ENCODE measurements at regions not wholly inside any gene's neighbourhood (a gene's known extent, or its start where the extent isn't known, plus 50 kb on each side); places are given as distances from the start of the nearest gene placed in this dataset.
"Not testable (repeated sequence)": the region's sequence is repeated elsewhere in the genome, so short reads cannot be mapped to it uniquely, and the experiment has no call there.

GRCh38 chr10:43939389-43939938 is 290.8 kb upstream of the ZNF32 start:
- DNase-seq (ENCODE audit: low read depth), result no peak

- no peak for DNase-seq (ENCODE audit: low read depth)
Observed at GRCh38 chr10:43938810-43939209, 290.1 kb upstream of the ZNF32 start.

DNA sequence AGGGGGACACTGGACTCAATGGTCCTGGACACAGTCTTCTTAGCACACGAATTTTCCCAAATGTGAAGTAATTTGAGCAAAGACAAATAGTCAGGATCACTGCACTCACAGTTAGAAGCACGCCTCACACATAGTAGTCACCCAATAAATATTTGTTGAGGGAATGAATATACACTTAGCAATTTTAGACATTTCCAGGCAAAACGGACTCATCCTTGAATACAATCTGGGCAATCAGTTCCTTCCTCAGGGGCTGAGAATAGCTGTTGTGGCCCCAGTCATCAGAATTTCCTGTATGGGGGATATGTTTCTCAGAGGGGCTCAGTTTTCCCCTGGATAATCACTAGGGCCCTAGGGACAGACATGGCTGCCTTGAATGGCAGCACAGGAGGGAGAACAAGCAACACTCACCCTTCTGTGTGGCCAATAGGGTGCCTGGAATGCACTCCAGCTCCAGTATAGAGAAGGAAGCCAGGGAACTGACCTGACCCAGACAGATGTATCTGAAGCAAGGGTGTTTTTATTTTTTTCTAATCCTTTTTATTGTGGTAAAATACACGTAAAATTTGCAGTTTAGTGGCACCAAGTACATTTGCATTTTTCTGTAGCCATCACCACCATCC is 282.7 kb upstream of the ZNF32 start:
- DNase-seq (ENCODE audit: low read depth), result peak; percentile 87

DNA sequence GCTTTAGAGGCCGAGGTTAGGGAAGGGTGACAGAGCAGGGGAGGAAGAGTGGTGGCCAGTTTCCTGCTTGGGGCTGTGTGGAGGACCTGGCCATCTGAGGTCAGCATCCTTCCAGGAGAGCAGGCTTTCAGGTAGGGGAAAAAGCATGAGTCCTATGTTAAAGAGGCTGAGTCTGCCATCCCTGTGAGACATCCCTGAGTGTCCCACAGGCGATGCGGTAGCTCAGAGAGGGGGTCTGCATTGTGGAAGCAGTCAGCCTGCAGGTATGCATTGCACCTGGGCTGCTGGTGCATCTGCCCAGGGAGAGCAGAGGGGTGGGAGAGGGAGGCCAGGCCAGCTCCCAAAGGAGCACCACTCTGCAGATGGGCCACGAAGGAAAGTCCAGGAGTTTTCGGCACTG is 282.1 kb upstream of the ZNF32 start:
- no peak for DNase-seq (ENCODE audit: low read depth)

DNA sequence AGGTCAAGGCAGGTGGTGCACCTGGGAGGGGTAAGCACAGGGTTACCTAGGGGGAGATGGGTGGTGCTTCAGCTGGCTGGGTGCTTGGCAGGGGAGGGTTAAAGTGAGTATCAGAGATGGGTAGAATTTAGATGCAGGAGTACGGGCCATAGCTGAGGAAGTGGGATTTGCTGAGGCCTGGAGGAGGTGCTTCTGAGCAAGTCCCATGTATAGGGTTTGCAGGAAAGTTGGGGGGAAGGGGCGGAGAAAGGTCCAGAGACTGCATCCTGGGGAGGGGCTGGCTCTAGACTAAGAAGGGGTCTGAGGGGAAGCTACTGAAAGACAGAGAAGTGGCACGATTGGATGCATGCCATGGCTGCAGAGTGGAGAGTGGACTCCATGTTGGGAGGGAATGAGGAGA is 281.6 kb upstream of the ZNF32 start:
- no peak for DNase-seq (ENCODE audit: low read depth)

GRCh38 chr10:43929122-43929521 is 280.4 kb upstream of the ZNF32 start:
- no peak for DNase-seq (ENCODE audit: low read depth)

DNA sequence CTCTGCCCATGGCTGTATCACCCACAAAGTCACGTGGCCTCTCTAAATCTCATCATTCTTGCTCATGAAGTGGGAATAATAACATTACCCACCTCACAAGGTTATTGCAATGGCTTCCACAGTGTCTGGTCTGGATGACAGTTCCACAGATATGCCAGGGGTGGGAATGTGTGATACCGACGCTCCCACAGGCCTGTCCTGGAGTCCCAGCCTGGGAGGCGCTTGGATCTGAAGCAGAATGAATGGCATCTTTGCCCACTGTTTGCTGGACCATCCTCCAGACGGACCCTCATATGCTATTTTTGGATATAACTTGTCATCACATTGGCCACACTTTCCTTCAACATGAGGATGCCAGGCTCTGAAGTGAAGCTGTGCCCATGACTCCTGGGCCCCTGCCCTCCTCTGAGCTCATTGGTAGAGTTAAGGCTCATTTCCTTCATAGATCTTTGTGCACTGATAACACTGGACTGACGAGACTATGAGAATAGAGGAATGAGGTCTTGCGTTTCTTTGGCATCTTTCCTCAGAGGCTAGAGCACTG is 279.8 kb upstream of the ZNF32 start:
- DNase-seq (ENCODE audit: low read depth), result no peak

DNA sequence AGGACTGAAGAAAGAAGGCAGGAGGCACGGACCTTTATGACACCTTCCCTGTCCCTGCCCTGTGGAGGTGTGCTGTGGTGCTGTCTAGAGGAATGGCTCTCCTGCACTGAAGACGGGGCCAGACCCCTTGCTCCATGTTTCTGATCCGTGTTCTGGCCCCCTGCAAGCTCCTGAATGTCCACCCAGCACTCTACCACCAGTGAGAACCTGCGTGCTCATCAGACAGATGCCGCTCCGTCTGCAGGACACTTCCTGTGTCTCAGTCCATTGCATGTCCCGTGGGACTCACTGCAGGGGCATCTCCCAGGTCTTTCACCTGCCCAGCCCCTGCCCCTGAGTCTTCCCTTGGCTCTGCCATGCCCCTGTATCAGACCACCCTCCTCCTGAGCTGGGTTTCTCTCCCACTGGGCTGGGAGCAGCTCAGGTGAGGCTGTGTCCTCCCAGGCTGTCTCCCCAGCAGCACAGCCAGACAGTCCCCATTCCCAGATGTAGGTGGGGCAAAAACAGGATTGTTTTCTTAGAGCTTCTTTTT is 278.3 kb upstream of the ZNF32 start:
- no peak for DNase-seq (ENCODE audit: low read depth)

- no peak for DNase-seq (ENCODE audit: low read depth)
Observed at GRCh38 chr10:43926371-43926770, 277.7 kb upstream of the ZNF32 start.

- DNase-seq (ENCODE audit: low read depth), result no peak
Observed at GRCh38 chr10:43925793-43926192, 277.1 kb upstream of the ZNF32 start.

DNA sequence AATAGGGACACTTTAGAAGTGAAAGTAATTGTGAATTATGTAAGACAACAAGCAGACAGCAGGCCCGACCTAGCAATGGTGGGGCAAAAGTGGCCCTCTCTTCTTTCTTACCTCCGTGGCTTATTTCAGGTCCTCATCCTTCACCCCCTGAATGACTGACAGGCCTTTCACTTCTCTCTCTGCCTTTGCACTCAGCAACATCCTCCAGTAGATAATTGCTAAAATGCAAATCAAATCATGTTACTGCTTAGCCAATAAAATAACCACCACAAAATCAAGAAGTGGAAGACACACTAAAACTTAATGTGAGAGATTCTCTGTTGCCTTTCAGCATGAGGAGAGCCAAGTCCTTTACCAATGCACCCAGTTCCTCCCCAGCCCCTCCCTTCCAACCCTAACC is 274.6 kb upstream of the ZNF32 start:
- DNase-seq (ENCODE audit: low read depth), result no peak

DNA sequence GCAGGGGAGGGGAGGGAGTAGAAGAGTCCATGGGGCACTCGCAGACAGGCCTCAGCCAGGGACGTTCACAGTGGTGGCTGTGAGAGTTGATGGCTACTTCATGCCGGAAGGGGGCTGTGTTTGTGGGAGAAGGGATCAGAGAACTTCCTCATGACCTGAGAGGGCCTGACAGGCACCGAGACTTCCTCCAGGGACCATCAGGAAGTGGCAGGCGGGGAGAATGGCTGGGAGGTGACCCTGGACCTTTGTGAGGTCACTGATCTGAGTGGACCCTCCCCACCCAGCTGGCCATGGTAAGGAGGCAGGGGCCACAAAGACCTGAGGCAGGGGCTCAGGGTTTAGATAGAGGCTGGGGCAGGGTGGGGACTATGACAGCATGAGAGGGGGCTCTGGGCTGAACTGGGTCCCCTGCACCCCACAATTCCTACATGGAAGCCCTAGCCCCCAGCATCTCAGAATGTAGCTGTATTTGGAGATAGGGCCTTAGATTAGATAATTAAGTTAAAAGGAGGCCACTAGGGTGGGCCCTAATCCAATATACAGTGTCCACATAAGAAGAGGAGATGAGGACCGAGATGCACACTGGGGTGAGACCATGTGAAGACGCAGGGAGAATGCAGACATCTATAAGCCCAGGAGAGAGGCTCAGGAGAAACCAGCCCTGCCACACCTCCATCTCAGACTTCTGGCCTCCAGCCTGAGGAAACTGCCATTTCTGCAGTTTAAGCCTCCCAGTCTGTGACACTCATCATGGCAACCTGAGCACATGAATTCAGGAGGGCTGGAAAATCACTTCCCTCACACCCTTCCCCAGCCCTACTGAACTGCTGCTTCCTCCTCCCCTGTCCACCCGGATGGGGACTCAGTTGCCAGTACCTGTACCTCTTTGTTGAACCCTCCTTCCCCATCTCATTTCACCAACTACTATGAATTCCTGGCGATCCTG is 273.9 kb upstream of the ZNF32 start:
- no peak for DNase-seq (ENCODE audit: low read depth)

DNA sequence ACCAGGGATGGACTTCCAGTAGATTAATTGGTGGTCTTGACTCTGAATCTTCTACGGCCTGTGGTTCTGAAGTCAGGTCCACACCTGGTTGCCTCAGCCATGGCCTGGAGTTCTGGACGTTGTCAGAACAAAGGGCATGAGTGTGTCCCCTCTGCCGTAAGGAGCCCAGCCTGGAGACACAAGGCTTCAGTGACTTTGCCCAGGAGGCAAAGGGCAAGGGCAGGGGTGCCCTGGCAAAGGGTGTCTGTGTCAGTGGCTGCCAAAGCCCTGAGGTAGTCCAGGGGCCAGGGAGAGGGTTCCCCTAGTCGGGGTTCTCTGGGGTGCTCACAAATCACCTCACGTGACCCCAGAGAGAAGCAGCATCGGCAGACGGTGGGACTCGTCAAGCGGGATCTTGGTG is 273.2 kb upstream of the ZNF32 start:
- no peak for DNase-seq (ENCODE audit: low read depth)

DNA sequence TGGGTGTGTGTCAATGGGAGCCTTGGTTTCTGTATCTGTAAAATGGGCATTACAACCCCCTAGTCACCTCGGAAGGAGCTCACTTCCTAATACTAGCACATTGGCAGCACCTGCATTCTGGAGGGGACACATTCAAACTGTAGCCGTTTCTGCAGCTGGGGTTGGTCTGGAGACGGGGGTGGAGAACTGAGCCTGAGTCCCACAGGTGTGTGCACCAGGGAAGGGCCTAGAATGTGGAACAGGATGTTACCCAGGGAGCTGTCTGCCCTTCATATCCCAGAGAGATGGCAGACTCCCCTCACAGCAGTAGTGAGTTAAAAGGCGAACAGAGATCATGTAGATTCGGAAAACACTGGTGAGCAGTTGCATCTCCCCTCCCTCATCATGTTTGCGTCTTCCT is 272.8 kb upstream of the ZNF32 start:
- DNase-seq (ENCODE audit: low read depth), result no peak

DNA sequence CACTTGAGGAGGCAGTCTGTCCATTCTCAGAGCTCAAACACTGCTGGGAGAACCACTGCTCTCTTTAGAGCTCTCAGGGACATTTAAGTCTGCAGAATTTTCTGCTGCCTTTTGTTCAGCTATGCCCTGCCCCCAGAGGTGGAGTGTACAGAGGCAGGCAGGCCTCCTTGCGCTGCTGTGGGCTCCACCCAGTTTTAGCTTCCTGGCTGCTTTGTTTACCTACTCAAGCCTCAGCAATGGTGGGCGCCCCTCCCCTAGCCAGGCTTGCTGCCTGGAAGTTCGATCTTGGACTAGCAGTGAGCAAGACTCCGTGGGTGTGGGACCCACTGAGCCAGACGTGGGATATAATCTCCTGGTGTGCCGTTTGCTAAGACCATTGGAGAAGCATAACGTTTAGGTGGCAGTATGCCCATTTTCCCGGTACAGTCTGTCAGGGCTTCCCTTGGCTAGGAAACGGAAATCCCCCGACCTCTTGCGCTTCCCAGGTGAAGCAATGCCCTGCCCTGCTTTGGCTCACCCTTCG is 271.6 kb upstream of the ZNF32 start:
- DNase-seq (ENCODE audit: low read depth), result not testable (repeated sequence)

GRCh38 chr10:43913676-43914235 is 265.1 kb upstream of the ZNF32 start:
- peak; percentile 79 for DNase-seq (ENCODE audit: low read depth)

GRCh38 chr10:43912469-43912868 is 263.8 kb upstream of the ZNF32 start:
- DNase-seq (ENCODE audit: low read depth), result no peak

DNA sequence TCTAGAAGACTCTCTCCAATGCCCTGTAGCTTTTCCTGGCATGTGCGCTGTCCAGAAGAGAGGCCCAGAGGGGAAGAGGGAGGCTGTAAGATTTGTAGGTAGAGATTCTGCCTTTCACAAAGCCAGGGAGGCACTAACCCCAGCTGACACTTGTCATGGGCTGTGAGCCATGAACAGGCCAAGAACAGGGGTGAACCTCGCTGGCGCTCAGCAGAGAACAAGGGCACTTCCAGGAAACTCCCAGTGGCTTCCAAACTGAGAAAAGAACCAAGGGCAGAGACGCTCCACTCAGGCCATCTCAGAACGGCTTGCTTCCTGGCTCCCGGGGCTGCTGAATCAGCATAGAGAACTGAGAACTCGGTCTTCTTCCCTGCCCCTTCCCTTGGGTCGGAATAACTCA is 257.8 kb upstream of the ZNF32 start:
- no peak for DNase-seq (ENCODE audit: low read depth)

GRCh38 chr10:43905512-43906236 is 257.0 kb upstream of the ZNF32 start:
- DNase-seq (ENCODE audit: low read depth), result no peak

- DNase-seq (ENCODE audit: low read depth), result no peak
Observed at GRCh38 chr10:43904844-43905243, 256.2 kb upstream of the ZNF32 start.

DNA sequence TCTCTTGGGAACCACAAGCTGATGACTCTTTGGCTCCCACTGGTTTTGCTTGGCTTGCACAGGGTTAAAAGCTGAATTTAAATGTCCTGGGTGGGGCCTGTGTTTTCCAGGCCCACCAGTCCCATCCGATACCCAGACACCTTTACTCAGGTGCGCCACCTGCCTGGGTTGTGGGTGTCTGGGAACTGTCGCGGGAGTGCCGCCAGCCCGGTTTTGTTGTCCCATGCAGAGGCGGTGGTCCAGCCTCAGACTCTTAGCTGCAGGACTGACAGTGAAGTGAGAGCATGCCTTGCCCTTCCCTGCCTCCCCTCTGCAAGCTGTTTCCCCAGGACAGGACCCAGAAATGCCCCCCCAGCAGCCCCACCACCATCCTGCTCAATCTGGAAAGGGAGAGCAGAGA is 255.6 kb upstream of the ZNF32 start:
- no peak for DNase-seq (ENCODE audit: low read depth)

Measured in M059J (cell line).